Testis (tissue), 2 donors: ENCODE measurements at regions not wholly inside any gene's neighbourhood (a gene's known extent, or its start where the extent isn't known, plus 50 kb on each side); places are given as distances from the start of the nearest gene placed in this dataset.

Experiments
- POLR2A ChIP-seq: fragments of 450-650 bp; IDR thresholded peaks from one replicate; pipeline ENCODE4 v1.6.1; 2017; ENCODE audit warnings: antibody characterized with exemption, mild to moderate bottlenecking, moderate library complexity
- TF ChIP-seq, protein P1 (sequence below), 3 experiments: fragments of 450-650 bp in 2 of 3; fragments of 200-600 bp in 1 of 3; sonication (generic) in 1 of 3; IDR thresholded peaks; one replicate each; pipeline ENCODE4 v1.5.1; 2016 to 2019; ENCODE audit warnings: antibody characterized with exemption in 3 of 3, mild to moderate bottlenecking in 2 of 3, moderate library complexity in 1 of 3

DNA sequence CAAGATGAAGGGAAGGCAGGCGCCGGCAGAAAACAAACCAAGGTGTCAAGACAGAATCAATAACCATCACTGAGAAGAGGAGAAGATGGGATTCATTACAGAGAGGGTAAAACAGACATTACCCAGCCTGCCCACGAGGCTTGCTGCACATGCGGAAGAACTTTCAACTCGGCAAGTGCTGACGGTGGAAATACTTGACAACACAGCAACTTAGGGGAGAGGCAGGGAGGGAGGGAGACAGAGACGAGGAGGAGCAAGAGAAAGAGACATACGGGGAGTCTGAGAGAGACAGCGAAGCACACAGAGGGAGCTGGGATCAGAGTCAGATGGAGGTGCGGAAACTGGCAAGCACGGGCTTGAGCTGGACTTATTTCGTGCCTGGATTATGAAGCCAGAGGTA is 129.3 kb upstream of the NECTIN1 start:
- TF ChIP-seq, protein P1, sequence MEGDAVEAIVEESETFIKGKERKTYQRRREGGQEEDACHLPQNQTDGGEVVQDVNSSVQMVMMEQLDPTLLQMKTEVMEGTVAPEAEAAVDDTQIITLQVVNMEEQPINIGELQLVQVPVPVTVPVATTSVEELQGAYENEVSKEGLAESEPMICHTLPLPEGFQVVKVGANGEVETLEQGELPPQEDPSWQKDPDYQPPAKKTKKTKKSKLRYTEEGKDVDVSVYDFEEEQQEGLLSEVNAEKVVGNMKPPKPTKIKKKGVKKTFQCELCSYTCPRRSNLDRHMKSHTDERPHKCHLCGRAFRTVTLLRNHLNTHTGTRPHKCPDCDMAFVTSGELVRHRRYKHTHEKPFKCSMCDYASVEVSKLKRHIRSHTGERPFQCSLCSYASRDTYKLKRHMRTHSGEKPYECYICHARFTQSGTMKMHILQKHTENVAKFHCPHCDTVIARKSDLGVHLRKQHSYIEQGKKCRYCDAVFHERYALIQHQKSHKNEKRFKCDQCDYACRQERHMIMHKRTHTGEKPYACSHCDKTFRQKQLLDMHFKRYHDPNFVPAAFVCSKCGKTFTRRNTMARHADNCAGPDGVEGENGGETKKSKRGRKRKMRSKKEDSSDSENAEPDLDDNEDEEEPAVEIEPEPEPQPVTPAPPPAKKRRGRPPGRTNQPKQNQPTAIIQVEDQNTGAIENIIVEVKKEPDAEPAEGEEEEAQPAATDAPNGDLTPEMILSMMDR (IDR thresholded peaks at IDR 0.05): no peak
- no peak for TF ChIP-seq POLR2A
